ENCODE measurements at regions not wholly inside any gene's neighbourhood (a gene's known extent, or its start where the extent isn't known, plus 50 kb on each side); places are given as distances from the start of the nearest gene placed in this dataset.

DNA sequence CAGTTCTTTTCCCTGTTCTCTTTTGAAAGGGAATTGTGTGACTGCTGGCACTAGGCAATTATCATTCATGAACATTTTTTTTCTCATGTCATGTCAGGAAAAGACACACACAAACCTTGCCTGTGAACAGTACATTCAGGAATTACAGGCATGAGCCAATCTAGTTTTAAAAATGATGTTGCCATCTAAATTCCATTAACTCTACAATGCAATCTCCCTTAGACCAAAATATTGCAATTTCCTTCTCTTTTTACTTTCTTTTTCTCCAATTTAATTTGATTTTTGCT is 127.5 kb upstream of the STMND1 start:
- no peak overlapping the region for H3K27ac ChIP-seq
- H3K27me3 ChIP-seq (ENCODE audit: insufficient read depth, low read depth, severe bottlenecking), result peaks cover 58% of the 10 kb centered on the region
- H3K4me3 ChIP-seq (ENCODE audit: low read depth, low read length), result no peak overlapping the region
- TF ChIP-seq, protein P1, sequence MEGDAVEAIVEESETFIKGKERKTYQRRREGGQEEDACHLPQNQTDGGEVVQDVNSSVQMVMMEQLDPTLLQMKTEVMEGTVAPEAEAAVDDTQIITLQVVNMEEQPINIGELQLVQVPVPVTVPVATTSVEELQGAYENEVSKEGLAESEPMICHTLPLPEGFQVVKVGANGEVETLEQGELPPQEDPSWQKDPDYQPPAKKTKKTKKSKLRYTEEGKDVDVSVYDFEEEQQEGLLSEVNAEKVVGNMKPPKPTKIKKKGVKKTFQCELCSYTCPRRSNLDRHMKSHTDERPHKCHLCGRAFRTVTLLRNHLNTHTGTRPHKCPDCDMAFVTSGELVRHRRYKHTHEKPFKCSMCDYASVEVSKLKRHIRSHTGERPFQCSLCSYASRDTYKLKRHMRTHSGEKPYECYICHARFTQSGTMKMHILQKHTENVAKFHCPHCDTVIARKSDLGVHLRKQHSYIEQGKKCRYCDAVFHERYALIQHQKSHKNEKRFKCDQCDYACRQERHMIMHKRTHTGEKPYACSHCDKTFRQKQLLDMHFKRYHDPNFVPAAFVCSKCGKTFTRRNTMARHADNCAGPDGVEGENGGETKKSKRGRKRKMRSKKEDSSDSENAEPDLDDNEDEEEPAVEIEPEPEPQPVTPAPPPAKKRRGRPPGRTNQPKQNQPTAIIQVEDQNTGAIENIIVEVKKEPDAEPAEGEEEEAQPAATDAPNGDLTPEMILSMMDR (IDR thresholded peaks at IDR 0.05; ENCODE audit: low read depth, low read length), result no peak
- no peak for DNase-seq
- H3K9me3 ChIP-seq (ENCODE audit: severe bottlenecking), result no peaks in the 10 kb centered on the region
- no peaks in the 10 kb centered on the region for H3K36me3 ChIP-seq

DNA sequence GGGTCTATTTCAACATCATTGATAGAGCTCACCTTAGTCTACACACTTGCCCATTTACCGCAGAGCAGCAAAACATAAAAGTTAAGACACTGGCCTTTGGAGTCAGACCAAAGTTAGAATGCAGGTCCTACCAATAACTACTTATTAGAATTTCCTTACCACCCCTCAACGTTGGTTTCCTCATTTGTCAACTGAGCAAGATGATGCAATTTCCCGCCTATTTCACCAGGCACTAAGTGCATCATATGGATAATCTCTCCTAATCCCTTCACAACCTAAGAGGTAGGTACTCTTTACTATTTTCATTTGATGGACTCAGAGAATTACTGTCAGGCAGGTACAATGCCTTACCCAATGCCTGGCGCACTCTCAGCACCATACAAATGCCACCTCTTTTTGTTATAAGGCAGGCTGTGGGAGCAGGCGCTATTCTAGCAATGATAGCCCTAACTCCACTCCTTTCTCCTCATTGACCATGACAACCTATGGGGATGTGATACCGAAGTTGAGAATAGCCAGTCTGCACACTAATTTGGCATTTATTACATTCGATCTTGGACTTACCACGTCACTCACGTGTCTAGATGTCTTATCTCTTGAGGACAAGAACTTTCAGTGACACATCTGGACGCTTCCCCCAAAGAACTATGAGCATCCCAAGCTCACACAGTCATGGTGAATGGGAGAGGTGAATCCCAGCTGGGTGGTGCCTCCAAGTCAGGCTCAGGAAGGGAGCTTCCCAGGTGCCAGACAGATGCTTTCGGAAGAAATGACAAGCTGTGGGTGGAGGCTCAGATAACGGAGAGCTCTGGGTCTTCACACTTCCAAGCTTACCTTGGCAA is 128.1 kb upstream of the STMND1 start:
- H3K4me3 ChIP-seq (ENCODE audit: low read depth, low read length), result no peak overlapping the region
- H3K9me3 ChIP-seq (ENCODE audit: severe bottlenecking), result no peaks in the 10 kb centered on the region
- TF ChIP-seq, protein P1 (IDR thresholded peaks at IDR 0.05; ENCODE audit: low read depth, low read length), result no peak
- no peak overlapping the region for H3K27ac ChIP-seq
- H3K27me3 ChIP-seq (ENCODE audit: insufficient read depth, low read depth, severe bottlenecking), result peaks cover 58% of the 10 kb centered on the region
- no peak for DNase-seq
- H3K36me3 ChIP-seq, result no peaks in the 10 kb centered on the region

DNA sequence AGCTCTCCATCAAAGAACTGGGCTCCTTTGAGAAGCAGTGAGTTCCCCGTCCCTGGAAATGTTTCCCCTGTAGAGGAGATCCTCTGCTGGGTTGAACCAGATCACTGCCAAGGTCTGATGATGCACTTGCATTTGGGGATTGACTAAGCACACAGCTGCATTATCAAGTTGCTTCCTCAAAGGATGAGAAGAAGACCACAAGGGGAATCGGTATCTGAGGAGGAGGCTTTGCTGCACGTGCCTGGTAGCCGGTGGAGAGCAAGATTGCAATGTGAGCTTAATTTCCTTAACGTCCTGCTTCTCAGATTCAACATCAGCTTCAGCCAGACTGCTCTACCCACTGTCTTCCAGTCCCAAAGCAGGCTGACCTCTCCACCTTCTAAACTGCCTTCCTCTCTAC is 128.8 kb upstream of the STMND1 start:
- TF ChIP-seq, protein P1 (IDR thresholded peaks at IDR 0.05; ENCODE audit: low read depth, low read length), result no peak
- Histone ChIP-seq H3K36me3 (no peaks in the 10 kb centered on the region), H3K27ac (no peak overlapping the region), H3K4me3 (ENCODE audit: low read depth, low read length) (no peak overlapping the region), H3K27me3 (ENCODE audit: insufficient read depth, low read depth, severe bottlenecking) (peaks cover 60% of the 10 kb centered on the region), H3K9me3 (ENCODE audit: severe bottlenecking) (no peaks in the 10 kb centered on the region)
- no peak for DNase-seq

DNA sequence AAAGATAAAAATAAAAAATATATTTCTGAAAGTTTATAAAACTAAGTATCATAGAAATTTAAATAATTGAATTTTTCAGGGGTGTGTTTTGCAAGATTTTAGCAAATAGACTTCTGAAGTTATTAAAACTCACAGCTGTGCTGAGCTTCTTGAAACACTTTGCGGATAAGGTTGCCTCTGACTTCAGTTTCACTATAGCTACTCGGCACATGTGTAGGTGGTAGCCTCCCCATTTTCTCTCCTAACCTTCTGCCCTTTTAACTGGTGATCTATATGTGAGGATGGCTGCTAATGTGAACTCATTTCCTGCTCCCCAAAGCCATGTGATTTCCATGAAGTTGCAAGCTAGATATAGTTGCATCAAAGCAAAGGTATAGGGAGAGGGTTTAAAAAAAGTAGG is 129.3 kb upstream of the STMND1 start:
- H3K27me3 ChIP-seq (ENCODE audit: insufficient read depth, low read depth, severe bottlenecking), result peaks cover 58% of the 10 kb centered on the region
- H3K36me3 ChIP-seq, result no peaks in the 10 kb centered on the region
- TF ChIP-seq, protein P1 (IDR thresholded peaks at IDR 0.05; ENCODE audit: low read depth, low read length), result no peak
- H3K27ac ChIP-seq, result no peak overlapping the region
- no peak for DNase-seq
- no peaks in the 10 kb centered on the region for H3K9me3 ChIP-seq (ENCODE audit: severe bottlenecking)
- no peak overlapping the region for H3K4me3 ChIP-seq (ENCODE audit: low read depth, low read length)

DNA sequence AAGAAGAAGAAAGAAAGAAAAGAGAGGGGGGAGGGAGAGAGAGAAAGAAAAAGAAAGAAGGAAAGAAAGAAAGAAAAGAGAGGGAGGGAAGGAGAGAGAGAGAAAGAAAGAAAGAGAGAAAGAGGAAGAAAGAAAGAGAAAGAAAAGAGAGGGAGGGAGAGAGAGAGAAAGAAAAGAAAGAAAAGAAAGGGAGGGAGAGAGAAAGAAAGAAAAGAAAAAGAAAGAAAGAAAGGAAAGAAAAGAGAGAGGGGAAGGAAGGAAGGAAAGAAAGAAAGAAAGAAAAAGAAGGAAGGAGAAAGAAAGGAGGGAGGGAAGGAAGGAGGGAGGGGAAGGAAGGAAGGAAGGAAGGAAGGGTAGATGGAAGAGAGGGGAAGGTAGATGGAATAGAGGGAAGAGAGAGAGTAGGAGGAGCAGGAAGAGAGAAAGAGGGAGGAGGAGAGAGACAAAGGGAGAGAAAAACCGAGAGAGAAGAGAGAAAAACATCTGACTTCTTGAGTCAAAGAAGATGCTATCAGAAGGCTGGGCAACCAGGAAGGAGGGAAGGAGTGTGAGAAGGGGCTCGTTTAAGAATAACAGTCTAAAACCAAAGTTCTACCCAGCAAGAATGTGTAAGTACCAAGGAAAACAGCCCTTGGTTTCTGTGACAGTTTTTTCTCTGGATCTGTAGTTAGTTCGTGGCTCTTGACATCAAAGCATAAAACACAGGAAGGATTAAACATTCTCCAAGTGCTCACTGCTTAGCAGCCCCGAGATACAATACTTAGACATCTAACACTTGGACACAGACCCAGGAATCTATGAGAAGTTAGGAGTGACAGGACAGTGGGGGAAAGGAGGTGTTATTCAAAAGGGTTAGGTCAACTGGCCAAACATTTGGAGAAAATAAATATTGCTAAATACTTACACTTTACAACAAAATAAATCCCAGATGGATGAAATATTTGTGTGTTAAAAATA is 131.9 kb upstream of the STMND1 start:
- Histone ChIP-seq H3K27me3 (ENCODE audit: insufficient read depth, low read depth, severe bottlenecking) (peaks cover 55% of the 10 kb centered on the region), H3K9me3 (ENCODE audit: severe bottlenecking) (no peaks in the 10 kb centered on the region), H3K4me3 (ENCODE audit: low read depth, low read length) (no peak overlapping the region), H3K36me3 (no peaks in the 10 kb centered on the region), H3K27ac (no peak overlapping the region)
- DNase-seq, result no peak
- TF ChIP-seq, protein P1 (IDR thresholded peaks at IDR 0.05; ENCODE audit: low read depth, low read length), result no peak

All from WERI-Rb-1 (cell line).